ENCODE measurements at regions not wholly inside any gene's neighbourhood (a gene's known extent, or its start where the extent isn't known, plus 50 kb on each side); places are given as distances from the start of the nearest gene placed in this dataset.

DNA sequence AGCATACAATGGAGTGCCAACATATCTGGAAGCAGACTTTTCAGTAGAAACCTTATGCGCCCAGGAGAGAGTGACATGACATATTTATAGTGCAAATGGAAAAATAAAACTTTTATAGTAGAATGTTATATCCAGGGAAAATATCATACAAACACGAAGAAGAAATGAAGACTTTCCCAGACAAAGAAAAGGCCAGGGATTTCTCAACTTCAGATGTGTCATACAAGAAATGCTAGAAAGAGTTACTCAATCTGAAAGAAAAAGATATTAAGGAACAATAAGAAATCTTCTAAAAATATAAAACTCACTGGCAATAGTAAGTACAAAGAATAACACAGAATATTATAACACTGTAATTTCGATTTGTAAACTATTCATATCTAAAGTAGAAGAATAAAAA lies 1269.3 kb downstream of the GRIK2 start:
- TF ChIP-seq POLR2AphosphoS5 (IDR thresholded peaks at IDR 0.05): no peak
- no peak for TF ChIP-seq CTCF (IDR thresholded peaks at IDR 0.05)
